Immature natural killer cell (primary cell): ENCODE measurements at regions not wholly inside any gene's neighbourhood (a gene's known extent, or its start where the extent isn't known, plus 50 kb on each side); places are given as distances from the start of the nearest gene placed in this dataset.
A peak's percentile ranks its signal among the peaks of the same experiment; 100 is the strongest.

Experiments used
- DNase-seq, 3 donors: peaks; one replicate each; pipeline ENCODE4 v3.0.0; 2022; ENCODE audit warnings: mixed read lengths in 1 of 3
- H3K27ac Mint-ChIP-seq, 6 donors: one replicate each; pipeline ENCODE4 v1.8.0; 2020; ENCODE audit warnings: mixed read lengths in 6 of 6, mild to moderate bottlenecking in 5 of 6, inconsistent platforms in 4 of 6, moderate library complexity in 3 of 6
- H3K27me3 Mint-ChIP-seq, 3 donors: one replicate each; pipeline ENCODE4 v1.8.0; 2020 to 2021; ENCODE audit warnings: low read depth in 3 of 3, mild to moderate bottlenecking in 3 of 3, mixed read lengths in 3 of 3, moderate library complexity in 3 of 3, inconsistent platforms in 1 of 3
- H3K36me3 Mint-ChIP-seq, 3 donors: one replicate each; pipeline ENCODE4 v1.8.0; 2020; ENCODE audit warnings: mixed read lengths in 3 of 3, inconsistent platforms in 2 of 3, mild to moderate bottlenecking in 2 of 3
- H3K4me1 Mint-ChIP-seq, 2 donors: one replicate each; pipeline ENCODE4 v1.8.0; 2020; ENCODE audit warnings: inconsistent platforms in 2 of 2, mild to moderate bottlenecking in 2 of 2, mixed read lengths in 2 of 2, moderate library complexity in 1 of 2
- H3K4me3 Mint-ChIP-seq, 5 donors: one replicate each; pipeline ENCODE4 v1.8.0; 2020; ENCODE audit warnings: mild to moderate bottlenecking in 5 of 5, mixed read lengths in 5 of 5, inconsistent platforms in 3 of 5, moderate library complexity in 3 of 5
- H3K9me3 Mint-ChIP-seq, 6 donors: one replicate each; pipeline ENCODE4 v1.8.0; 2020; ENCODE audit warnings: mild to moderate bottlenecking in 6 of 6, mixed read lengths in 6 of 6, inconsistent platforms in 4 of 6, moderate library complexity in 3 of 6

DNA sequence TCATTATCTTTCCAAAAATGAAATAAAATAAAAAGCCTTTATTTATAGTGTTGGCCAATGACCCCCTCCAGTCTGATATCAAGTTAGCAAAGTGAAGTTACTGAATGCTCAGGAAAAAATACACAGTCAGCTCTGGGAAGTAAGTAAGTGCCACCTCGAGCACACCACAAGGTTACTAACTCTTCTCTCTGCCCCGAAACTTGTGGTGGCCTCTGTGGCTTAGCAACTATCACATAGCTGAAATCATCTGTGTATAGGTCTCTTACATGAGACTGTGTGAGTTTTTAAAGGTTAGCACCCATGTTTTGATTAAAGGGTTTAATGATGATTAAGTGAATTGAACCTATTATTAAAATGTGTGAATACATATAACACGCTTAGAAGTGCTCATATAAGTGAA lies 161.4 kb upstream of the KLF4 start:
- no peak for DNase-seq
- Mint-ChIP-seq H3K4me3 (no peak overlapping the region), H3K36me3 (no peaks in the 10 kb centered on the region), H3K4me1 (no peaks in the 10 kb centered on the region), H3K27me3 (peaks cover 0 to 5% (median 2%) of the 10 kb centered on the region in 3 donors), H3K27ac (no peak overlapping the region), H3K9me3 (peaks cover 0 to 2% (median 0%) of the 10 kb centered on the region in 6 donors)

DNA sequence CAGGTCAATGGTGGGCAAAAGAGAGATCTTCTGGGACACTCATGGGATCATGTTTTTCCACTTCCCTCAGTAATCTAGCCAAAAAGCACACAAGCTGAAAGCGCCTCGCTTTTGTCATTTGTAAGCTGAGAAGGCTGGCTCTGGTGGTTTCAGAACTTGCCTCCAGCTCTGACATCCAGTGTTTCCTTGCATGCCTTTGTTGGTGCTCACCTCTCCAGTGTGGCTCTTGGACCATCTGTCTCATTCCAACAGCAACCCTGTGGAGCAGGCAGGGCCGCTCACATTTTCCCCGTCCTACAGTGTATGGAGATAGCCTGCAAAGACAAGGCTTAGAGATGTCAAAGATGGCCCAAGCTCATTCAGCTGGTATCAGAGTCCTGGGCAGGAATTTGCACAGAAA lies 160.8 kb upstream of the KLF4 start:
- no peaks in the 10 kb centered on the region for H3K4me1 Mint-ChIP-seq
- H3K4me3 Mint-ChIP-seq = no peak overlapping the region
- no peak for DNase-seq
- H3K27ac Mint-ChIP-seq = no peak overlapping the region
- H3K36me3 Mint-ChIP-seq = no peaks in the 10 kb centered on the region
- peaks cover under 1 to 5% (median 2%) of the 10 kb centered on the region in 3 donors for H3K27me3 Mint-ChIP-seq
- H3K9me3 Mint-ChIP-seq = peaks cover 0 to 2% (median 0%) of the 10 kb centered on the region in 6 donors

DNA sequence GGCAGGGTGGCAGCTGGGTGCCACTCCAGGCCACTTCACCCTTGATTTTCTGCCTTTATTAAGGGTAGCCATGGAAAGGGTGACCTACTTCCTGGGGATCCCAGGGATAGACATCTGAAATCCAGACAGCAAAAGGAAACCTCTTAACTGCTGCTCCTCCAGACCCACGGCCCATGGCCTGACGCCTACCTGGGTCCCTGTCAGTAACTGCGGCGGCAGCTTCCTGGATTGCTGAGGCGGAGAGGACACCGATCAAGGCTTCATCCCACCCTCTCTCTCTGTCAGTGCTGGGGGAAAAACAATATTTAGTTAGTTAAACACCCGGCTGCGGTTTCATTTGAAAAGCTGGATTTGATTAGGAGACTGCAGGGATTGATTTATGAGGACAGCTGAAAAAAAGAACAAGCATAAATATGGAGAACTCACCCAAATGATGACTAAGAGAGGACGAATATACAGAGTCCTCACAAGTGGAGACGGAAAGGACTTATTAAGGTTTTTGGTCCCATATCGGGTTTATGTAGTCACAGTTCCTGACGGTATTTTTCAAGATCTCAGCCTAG lies 158.7 kb upstream of the KLF4 start:
- H3K4me3 Mint-ChIP-seq = no peak overlapping the region
- H3K27me3 Mint-ChIP-seq = peaks cover 2% of the 10 kb centered on the region in 3 donors
- H3K36me3 Mint-ChIP-seq = no peaks in the 10 kb centered on the region
- no peak for DNase-seq
- H3K4me1 Mint-ChIP-seq = no peaks in the 10 kb centered on the region
- peaks cover 0 to 2% (median 0%) of the 10 kb centered on the region in 6 donors for H3K9me3 Mint-ChIP-seq
- H3K27ac Mint-ChIP-seq = no peak overlapping the region

DNA sequence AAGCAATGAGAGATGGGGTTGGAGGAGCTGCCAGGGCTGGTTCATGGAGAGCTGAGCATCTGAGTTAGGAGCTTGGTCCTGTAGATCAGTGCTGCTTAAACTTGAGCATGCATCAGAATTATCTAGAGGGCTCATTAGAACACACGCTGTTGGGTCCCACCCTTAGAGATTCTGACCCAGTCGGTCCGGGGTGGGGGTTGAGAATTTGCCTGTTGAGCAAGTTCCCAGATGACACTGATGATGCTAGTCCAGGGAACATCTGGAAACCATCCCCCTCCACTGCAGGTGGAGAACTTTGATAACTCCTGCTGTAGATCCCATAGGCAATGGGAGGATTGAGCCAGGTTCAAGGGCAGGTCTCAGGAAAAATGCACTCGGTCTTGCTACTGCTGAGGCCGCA lies 158.0 kb upstream of the KLF4 start:
- H3K4me3 Mint-ChIP-seq = no peak overlapping the region
- H3K27ac Mint-ChIP-seq = no peak overlapping the region
- H3K4me1 Mint-ChIP-seq = no peaks in the 10 kb centered on the region
- H3K9me3 Mint-ChIP-seq = peaks cover 0 to 2% (median 0%) of the 10 kb centered on the region in 6 donors
- no peak for DNase-seq
- peaks cover 0 to 2% (median 2%) of the 10 kb centered on the region in 3 donors for H3K27me3 Mint-ChIP-seq
- H3K36me3 Mint-ChIP-seq = no peaks in the 10 kb centered on the region

DNA sequence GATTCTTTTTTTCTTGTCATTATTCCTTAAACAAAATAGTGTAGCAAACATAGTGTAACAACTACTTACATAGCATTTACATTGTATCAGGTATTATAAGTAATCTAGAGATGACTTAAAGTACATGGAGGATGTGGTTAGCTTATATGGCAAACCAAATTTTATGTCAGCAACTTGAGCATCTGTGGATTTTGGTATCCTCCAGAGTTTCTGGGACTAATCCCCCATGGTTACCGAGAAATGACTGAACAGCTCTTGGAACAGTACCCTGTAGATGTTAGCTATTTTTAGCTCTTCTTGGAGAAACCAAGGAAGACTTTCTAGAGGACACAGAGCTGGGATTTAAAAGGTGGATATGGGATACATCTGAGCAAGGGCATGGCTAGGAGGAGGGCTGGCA lies 157.6 kb upstream of the KLF4 start:
- no peaks in the 10 kb centered on the region for H3K36me3 Mint-ChIP-seq
- H3K4me3 Mint-ChIP-seq = no peak overlapping the region
- H3K9me3 Mint-ChIP-seq = no peaks in the 10 kb centered on the region
- no peaks in the 10 kb centered on the region for H3K4me1 Mint-ChIP-seq
- peaks cover 0 to 2% (median 2%) of the 10 kb centered on the region in 3 donors for H3K27me3 Mint-ChIP-seq
- DNase-seq = no peak
- H3K27ac Mint-ChIP-seq = no peak overlapping the region

DNA sequence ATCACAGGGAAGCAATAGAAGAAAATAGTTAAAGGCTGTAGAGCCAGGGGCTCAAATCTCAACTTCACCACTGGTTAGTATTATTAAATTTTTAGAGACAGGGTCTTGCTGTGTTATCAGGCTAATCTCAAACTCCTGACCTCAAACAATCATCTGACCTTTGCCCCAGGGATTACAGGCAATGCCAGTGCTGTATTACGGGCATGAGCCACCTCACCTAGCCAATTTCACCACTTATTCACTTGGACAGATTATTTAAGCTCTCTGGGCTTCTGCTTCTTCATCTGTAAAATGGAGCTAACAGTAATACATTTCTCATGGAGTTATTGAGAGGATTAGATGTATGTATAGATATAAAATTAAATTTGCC lies 155.9 kb upstream of the KLF4 start:
- H3K27me3 Mint-ChIP-seq = peaks cover 2 to 3% (median 2%) of the 10 kb centered on the region in 3 donors
- no peak for DNase-seq
- no peak overlapping the region for H3K4me3 Mint-ChIP-seq
- H3K36me3 Mint-ChIP-seq = no peaks in the 10 kb centered on the region
- no peak overlapping the region for H3K27ac Mint-ChIP-seq
- H3K9me3 Mint-ChIP-seq = peaks cover 0 to 6% (median 0%) of the 10 kb centered on the region in 6 donors
- H3K4me1 Mint-ChIP-seq = no peaks in the 10 kb centered on the region

DNA sequence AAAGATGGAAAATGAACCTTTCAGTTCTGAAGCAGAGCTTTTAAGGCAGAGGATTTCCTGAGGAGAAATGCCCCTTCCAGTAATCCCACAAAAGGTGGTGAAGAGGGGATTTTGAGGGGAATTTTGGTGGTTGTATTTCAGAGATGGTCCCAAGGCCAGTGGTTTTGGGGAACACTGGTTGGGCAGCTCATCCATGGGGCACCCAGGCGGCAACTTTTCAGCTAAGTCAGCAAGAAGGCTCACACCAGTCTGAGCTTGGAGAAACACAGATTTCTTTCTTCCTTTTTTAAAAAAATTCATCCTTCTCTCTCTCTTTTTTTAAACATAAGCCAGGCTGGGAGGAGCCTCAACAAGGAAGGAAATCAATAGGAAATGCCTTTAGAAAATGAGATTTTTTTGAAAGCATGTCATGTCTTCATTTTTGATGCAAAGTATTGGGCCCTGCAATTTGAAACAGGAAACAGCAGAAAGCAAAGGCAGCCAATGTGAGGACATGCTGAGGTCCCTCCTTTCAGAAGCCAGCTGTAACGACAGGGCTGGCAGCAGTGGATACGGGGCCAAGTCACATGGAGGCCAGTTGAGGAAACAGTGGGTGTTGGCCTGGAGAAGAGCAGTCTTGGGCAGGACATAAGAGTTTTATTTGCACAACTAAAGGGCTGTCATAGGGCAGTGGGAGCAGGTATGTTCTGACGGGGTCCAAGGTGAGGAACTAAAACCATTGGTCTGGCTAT lies 155.3 kb upstream of the KLF4 start:
- Mint-ChIP-seq H3K9me3 (peaks cover 0 to 6% (median 0%) of the 10 kb centered on the region in 6 donors), H3K4me1 (no peaks in the 10 kb centered on the region), H3K27ac (no peak overlapping the region)

DNA sequence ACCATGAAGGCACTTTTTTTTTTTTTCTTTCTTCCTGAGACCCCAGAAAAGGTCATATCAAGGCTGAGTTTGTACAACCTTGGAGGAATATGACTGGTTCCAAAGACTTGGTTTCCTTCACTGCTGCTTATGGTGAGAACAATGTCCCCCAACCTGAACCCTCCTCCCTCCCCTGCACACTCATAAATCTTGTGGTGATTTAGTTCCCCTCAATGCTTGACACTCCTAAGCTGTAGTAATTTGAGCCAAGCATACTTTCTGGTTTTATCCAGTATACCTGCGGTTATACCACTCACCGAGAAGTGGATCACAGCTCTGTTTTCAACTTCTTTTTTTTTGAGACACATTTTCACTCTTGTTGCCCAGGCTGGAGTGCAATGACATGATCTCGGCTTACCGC lies 149.9 kb upstream of the KLF4 start:
- no peak for DNase-seq
- Mint-ChIP-seq H3K27me3 (peaks cover 4 to 22% (median 6%) of the 10 kb centered on the region in 3 donors), H3K4me1 (peaks cover 4 to 10% of the 10 kb centered on the region in 2 donors), H3K9me3 (peaks cover 0 to 6% (median 2%) of the 10 kb centered on the region in 6 donors), H3K27ac (no peak overlapping the region), H3K36me3 (no peaks in the 10 kb centered on the region), H3K4me3 (no peak overlapping the region)

More for the DNA sequence above, 155.3 kb upstream of the KLF4 start:
- no peak overlapping the region for H3K4me3 Mint-ChIP-seq
- no peak for DNase-seq
- peaks cover 2 to 6% (median 3%) of the 10 kb centered on the region in 3 donors for H3K27me3 Mint-ChIP-seq
- H3K36me3 Mint-ChIP-seq = no peaks in the 10 kb centered on the region

DNA sequence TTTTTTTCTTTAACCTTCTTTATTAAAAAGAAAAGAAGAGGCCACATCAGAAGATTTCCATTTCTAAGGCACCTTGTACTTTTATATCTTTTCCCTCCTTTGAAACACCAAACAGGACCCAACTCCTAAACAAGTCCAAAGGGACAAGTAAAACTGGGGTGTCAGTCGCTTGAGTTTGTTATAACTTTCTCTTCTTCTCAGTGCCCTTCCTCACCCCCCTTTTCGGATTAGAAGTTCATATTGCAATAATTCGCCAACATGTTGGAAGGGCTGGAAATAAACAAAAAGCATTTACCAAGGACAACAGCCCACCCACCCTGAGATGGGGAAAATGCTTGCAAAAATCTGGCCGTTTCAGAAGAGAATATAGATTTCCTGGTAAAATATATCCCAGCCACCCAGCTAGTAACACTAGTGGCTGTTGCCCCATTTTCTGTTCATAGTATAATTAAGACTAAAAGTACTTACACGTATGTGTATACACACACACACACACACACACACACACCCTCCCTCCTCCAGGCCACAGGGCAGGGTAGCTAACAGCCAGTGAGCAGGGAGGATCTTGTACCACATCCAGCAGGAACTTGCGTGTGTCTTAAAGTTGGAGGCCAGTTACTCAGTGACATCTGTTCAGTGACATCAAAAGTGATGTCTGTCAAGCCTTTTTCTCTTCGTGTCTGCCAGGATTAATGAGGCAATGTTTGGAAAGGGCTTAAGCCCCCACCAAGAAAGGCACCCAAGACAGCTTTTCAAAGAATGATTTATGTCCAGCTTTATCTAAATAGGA lies 149.1 kb upstream of the KLF4 start:
- Mint-ChIP-seq H3K27me3 (peaks cover 4 to 22% (median 6%) of the 10 kb centered on the region in 3 donors), H3K4me3 (peak overlapping the region in 3 of 5 donors; percentile 41 to 63 (median 62)), H3K36me3 (no peaks in the 10 kb centered on the region), H3K9me3 (peaks cover 0 to 6% (median 2%) of the 10 kb centered on the region in 6 donors), H3K4me1 (peaks cover 4 to 10% of the 10 kb centered on the region in 2 donors), H3K27ac (no peak overlapping the region)
- DNase-seq = no peak

DNA sequence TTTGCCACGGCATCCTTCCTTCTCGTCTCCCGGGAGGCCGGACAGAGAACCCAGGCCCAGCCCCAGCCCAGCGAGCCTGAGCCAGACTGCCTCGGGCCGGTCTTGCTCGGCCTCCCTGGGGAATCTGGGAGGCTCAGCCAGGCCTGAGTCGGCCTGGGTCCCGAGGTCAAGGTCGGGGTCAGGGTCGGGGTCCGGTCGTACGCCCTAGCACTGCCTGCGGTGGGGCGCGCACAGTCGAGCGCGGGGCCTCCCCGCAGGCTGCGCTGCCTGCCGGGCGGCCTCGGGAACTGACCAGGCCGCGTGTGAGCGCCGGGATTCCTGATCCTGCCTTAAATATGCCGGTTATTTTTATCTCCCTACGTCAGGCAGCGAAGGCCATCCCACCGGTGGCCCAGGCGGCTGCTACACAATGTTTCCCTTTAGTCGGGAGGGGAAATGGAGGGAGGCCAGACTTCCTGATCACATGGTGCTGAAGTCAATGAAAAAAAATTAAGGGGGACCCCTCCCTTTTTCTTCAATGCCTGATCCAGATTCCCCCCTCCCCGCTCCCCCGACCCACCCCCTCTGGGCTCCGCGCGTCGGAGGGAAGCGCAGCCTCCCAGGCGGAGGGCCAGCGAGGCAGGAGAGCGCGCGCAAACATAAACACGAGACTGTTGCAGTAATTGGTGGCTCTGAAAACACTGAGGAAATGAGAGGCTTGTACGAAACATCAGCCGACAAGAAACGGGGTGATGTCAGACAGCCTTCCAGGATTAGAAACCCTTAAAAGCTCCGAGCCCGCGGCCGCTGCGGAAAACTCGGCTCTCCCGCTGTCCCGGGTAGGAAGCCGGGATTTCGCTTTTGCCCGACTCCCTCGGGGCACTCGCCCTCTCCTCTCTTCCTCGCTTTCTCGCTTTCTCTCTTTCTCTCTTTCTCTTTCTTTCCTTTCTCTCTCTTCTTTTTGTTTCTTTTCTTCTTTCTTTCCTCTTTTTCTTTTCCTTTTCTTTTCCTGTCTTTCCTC lies 148.2 kb upstream of the KLF4 start:
- Mint-ChIP-seq H3K4me3 (peak overlapping the region in 3 of 5 donors; percentile 41 to 63 (median 62)), H3K4me1 (peaks cover 4 to 10% of the 10 kb centered on the region in 2 donors), H3K9me3 (peaks cover 0 to 7% (median 2%) of the 10 kb centered on the region in 6 donors), H3K36me3 (no peaks in the 10 kb centered on the region), H3K27ac (no peak overlapping the region), H3K27me3 (peaks cover 4 to 22% (median 10%) of the 10 kb centered on the region in 3 donors)
- peak in 1 of 3 donors; percentile 2 for DNase-seq

DNA sequence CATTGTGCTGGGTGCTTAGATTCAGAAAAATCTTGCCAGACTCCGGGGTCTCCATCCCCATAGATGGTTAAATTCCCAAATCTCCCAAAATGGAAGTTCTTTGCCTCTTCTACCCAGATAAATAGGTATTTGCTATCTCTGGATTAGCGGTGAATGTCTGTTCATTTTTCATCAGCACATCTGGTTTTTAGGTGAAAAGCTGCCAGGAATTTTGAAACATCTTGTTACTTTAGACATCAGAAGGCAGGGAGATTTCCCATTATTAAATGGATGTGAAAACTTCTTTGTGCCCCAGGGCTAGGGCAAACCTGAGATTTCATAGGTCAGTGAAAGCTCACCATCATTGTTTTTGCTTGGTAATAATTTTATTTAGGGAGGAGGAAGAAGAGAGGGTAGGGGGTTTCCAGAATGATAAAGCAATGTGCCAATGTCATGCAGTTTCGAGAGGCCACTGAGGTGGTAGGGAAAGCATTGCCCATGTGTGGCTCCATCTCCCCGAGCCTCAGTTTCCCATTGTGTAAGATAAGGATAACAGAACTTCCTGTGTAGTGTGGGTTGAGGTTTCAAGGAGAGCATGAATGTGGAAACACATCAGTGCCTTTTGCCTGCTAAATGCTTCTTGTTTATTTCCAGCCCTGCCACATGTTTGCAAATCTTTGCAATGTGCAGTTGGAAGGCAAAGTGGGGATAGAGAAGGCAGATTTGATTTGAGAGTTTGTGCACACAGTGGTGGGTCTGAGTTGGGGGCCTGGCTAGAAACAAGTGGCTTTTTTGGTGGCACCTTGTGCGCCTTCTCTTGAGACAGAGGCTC lies 147.2 kb upstream of the KLF4 start:
- no peaks in the 10 kb centered on the region for H3K36me3 Mint-ChIP-seq
- H3K9me3 Mint-ChIP-seq = peaks cover 0 to 8% (median 2%) of the 10 kb centered on the region in 6 donors
- no peak overlapping the region for H3K27ac Mint-ChIP-seq
- peaks cover 4 to 10% of the 10 kb centered on the region in 2 donors for H3K4me1 Mint-ChIP-seq
- DNase-seq = no peak
- peak overlapping the region in 1 of 5 donors; percentile 22 for H3K4me3 Mint-ChIP-seq
- peaks cover 4 to 22% (median 10%) of the 10 kb centered on the region in 3 donors for H3K27me3 Mint-ChIP-seq

DNA sequence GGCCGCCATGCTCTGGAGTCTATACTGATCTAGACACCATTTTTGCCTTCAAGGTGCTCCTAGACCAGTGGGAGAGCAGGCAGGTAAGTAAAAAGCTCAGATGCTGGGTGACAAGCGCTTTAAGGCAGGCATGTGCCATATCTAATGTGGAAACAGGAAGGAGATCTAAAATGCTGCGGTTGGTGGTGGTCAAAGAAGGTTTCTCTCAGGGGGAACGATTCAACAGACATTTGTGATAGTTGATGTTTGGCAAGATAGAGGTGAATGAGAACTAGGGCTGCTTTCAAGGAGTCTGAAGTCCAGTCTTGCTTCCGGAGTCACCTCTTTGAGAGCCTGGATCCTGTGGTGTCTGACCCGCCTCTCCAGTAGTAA lies 146.2 kb upstream of the KLF4 start:
- Mint-ChIP-seq H3K4me1 (peaks cover 4 to 10% of the 10 kb centered on the region in 2 donors), H3K9me3 (peaks cover 0 to 8% (median 1%) of the 10 kb centered on the region in 6 donors), H3K27me3 (peaks cover 4 to 22% (median 10%) of the 10 kb centered on the region in 3 donors), H3K27ac (no peak overlapping the region), H3K4me3 (no peak overlapping the region), H3K36me3 (no peaks in the 10 kb centered on the region)
- DNase-seq = no peak
